ENCODE measurements at regions not wholly inside any gene's neighbourhood (a gene's known extent, or its start where the extent isn't known, plus 50 kb on each side); places are given as distances from the start of the nearest gene placed in this dataset.

- Histone ChIP-seq H3K27ac (ENCODE audit: low read length) (no peak overlapping the region), H3K79me2 (replicated peaks; ENCODE audit: insufficient read depth, low read length) (no peaks in the 10 kb centered on the region), H2AFZ (ENCODE audit: low read depth, low read length) (no peak overlapping the region), H3K4me3 (ENCODE audit: low read length) (no peak overlapping the region), H3K9me3 (ENCODE audit: low read length) (peaks cover 3% of the 10 kb centered on the region), H3K27me3 (ENCODE audit: insufficient read depth, low read depth, low read length) (no peaks in the 10 kb centered on the region), H4K20me1 (ENCODE audit: insufficient read depth) (no peaks in the 10 kb centered on the region), H3K9me2 (ENCODE audit: insufficient read depth, low read length) (no peaks in the 10 kb centered on the region), H3K36me3 (ENCODE audit: insufficient read depth, low read length) (no peaks in the 10 kb centered on the region), H3K9ac (ENCODE audit: low read length) (no peak overlapping the region), H3F3A (ENCODE audit: insufficient read depth, low read length, poor library complexity, severe bottlenecking) (no peaks in the 10 kb centered on the region), H3K4me2 (ENCODE audit: low read length) (no peak overlapping the region)
- TF ChIP-seq, protein P1, sequence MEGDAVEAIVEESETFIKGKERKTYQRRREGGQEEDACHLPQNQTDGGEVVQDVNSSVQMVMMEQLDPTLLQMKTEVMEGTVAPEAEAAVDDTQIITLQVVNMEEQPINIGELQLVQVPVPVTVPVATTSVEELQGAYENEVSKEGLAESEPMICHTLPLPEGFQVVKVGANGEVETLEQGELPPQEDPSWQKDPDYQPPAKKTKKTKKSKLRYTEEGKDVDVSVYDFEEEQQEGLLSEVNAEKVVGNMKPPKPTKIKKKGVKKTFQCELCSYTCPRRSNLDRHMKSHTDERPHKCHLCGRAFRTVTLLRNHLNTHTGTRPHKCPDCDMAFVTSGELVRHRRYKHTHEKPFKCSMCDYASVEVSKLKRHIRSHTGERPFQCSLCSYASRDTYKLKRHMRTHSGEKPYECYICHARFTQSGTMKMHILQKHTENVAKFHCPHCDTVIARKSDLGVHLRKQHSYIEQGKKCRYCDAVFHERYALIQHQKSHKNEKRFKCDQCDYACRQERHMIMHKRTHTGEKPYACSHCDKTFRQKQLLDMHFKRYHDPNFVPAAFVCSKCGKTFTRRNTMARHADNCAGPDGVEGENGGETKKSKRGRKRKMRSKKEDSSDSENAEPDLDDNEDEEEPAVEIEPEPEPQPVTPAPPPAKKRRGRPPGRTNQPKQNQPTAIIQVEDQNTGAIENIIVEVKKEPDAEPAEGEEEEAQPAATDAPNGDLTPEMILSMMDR (IDR thresholded peaks at IDR 0.05; ENCODE audit: poor library complexity, severe bottlenecking): no peak
- no peak for TF ChIP-seq RAD21 (conservative IDR thresholded peaks at IDR 0.05)
- TF ChIP-seq TAF1 (IDR thresholded peaks at IDR 0.05; ENCODE audit: low read depth): no peak
- no peak for TF ChIP-seq POLR2AphosphoS5 (IDR thresholded peaks at IDR 0.05)
- TF ChIP-seq REST (IDR thresholded peaks at IDR 0.05; ENCODE audit: borderline replicate concordance): no peak
- no peak for TF ChIP-seq EP300 (conservative IDR thresholded peaks at IDR 0.05; ENCODE audit: poor library complexity, severe bottlenecking)
- TF ChIP-seq MXI1 (conservative IDR thresholded peaks at IDR 0.05; ENCODE audit: poor library complexity, severe bottlenecking): no peak
- TF ChIP-seq SMC3 (conservative IDR thresholded peaks at IDR 0.05; ENCODE audit: poor library complexity): no peak
- no peak for TF ChIP-seq EZH2 (IDR thresholded peaks at IDR 0.05; ENCODE audit: borderline replicate concordance, insufficient read depth, low read length, poor library complexity, severe bottlenecking)
These were observed 91.7 kb upstream of the PGBD5 start for GRCh38 chr1:230517786-230518185.

DNA sequence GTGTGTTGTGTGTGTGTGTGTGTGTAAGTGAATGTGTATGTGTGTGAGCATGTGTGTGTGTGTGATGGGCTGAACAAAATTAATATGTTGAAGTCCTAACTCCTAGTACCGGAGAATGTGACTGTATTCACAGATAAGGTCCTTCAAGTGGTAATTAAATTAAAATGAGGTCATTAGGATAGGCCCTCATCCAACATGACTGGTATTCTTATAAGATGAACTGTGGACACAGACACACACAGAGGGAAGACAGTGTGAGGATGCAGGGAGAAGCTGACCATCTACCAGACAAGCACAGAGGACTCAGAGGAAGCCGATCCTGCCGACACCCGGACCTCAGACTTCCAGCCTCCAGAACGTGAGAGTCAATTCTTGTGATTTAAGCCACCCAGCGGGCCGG is 91.2 kb upstream of the PGBD5 start:
- H4K20me1 ChIP-seq (ENCODE audit: insufficient read depth): no peaks in the 10 kb centered on the region
- H3K79me2 ChIP-seq (replicated peaks; ENCODE audit: insufficient read depth, low read length): no peaks in the 10 kb centered on the region
- no peaks in the 10 kb centered on the region for H3K27me3 ChIP-seq (ENCODE audit: insufficient read depth, low read depth, low read length)
- H3K9me2 ChIP-seq (ENCODE audit: insufficient read depth, low read length): no peaks in the 10 kb centered on the region
- no peak overlapping the region for H3K4me2 ChIP-seq (ENCODE audit: low read length)
- no peak overlapping the region for H3K27ac ChIP-seq (ENCODE audit: low read length)
- H2AFZ ChIP-seq (ENCODE audit: low read depth, low read length): no peak overlapping the region
- H3K36me3 ChIP-seq (ENCODE audit: insufficient read depth, low read length): no peaks in the 10 kb centered on the region
- H3K4me3 ChIP-seq (ENCODE audit: low read length): no peak overlapping the region
- H3F3A ChIP-seq (ENCODE audit: insufficient read depth, low read length, poor library complexity, severe bottlenecking): no peaks in the 10 kb centered on the region
- H3K9ac ChIP-seq (ENCODE audit: low read length): no peak overlapping the region
- H3K9me3 ChIP-seq (ENCODE audit: low read length): peaks cover 3% of the 10 kb centered on the region
- TF ChIP-seq, protein P1 (IDR thresholded peaks at IDR 0.05; ENCODE audit: poor library complexity, severe bottlenecking): no peak
- TF ChIP-seq RAD21 (conservative IDR thresholded peaks at IDR 0.05) (no peak), TAF1 (IDR thresholded peaks at IDR 0.05; ENCODE audit: low read depth) (no peak), REST (IDR thresholded peaks at IDR 0.05; ENCODE audit: borderline replicate concordance) (no peak), POLR2AphosphoS5 (IDR thresholded peaks at IDR 0.05) (no peak), EP300 (conservative IDR thresholded peaks at IDR 0.05; ENCODE audit: poor library complexity, severe bottlenecking) (no peak), MXI1 (conservative IDR thresholded peaks at IDR 0.05; ENCODE audit: poor library complexity, severe bottlenecking) (no peak), SMC3 (conservative IDR thresholded peaks at IDR 0.05; ENCODE audit: poor library complexity) (no peak), EZH2 (IDR thresholded peaks at IDR 0.05; ENCODE audit: borderline replicate concordance, insufficient read depth, low read length, poor library complexity, severe bottlenecking) (no peak)
